Activated gamma-delta T cell treated with Interleukin-2 at 50 U/mL for 16 hours (primary cell): ENCODE measurements at regions not wholly inside any gene's neighbourhood (a gene's known extent, or its start where the extent isn't known, plus 50 kb on each side); places are given as distances from the start of the nearest gene placed in this dataset.

Experiments used
- DNase-seq: peaks from one replicate; pipeline ENCODE4 v3.0.0-alpha.2; 2020

GRCh38 chr9:1791191-1791590, 224.0 kb upstream of the SMARCA2 start:
- DNase-seq, result no peak

GRCh38 chr9:1794547-1795270, 220.4 kb upstream of the SMARCA2 start:
- DNase-seq, result no peak

GRCh38 chr9:1804128-1804865, 210.8 kb upstream of the SMARCA2 start:
- DNase-seq, result no peak

- DNase-seq, result no peak
Measured at GRCh38 chr9:1829719-1830118, 185.4 kb upstream of the SMARCA2 start.

- no peak for DNase-seq
Measured at GRCh38 chr9:1832960-1833359, 182.2 kb upstream of the SMARCA2 start.

GRCh38 chr9:1837453-1838084, 177.6 kb upstream of the SMARCA2 start:
- no peak for DNase-seq

- DNase-seq, result no peak
Measured at GRCh38 chr9:1839909-1840308, 175.2 kb upstream of the SMARCA2 start.

- no peak for DNase-seq
Measured at GRCh38 chr9:1845425-1845824, 169.7 kb upstream of the SMARCA2 start.

- no peak for DNase-seq
Measured at GRCh38 chr9:1855726-1856125, 159.4 kb upstream of the SMARCA2 start.

GRCh38 chr9:1857808-1858207, 157.3 kb upstream of the SMARCA2 start:
- DNase-seq, result no peak

GRCh38 chr9:1869843-1870242, 145.3 kb upstream of the SMARCA2 start:
- no peak for DNase-seq

- no peak for DNase-seq
Measured at GRCh38 chr9:1870915-1871314, 144.2 kb upstream of the SMARCA2 start.

GRCh38 chr9:1871626-1872419, 143.3 kb upstream of the SMARCA2 start:
- no peak for DNase-seq

- DNase-seq, result no peak
Measured at GRCh38 chr9:1875251-1875851, 139.8 kb upstream of the SMARCA2 start.

GRCh38 chr9:1875921-1876448, 139.2 kb upstream of the SMARCA2 start:
- no peak for DNase-seq

GRCh38 chr9:1876891-1877496, 138.2 kb upstream of the SMARCA2 start:
- DNase-seq, result no peak

- DNase-seq, result no peak
Measured at GRCh38 chr9:1877951-1878350, 137.2 kb upstream of the SMARCA2 start.

- no peak for DNase-seq
Measured at GRCh38 chr9:1878811-1879210, 136.3 kb upstream of the SMARCA2 start.

GRCh38 chr9:1879501-1879900, 135.6 kb upstream of the SMARCA2 start:
- DNase-seq, result no peak

- DNase-seq, result no peak
Measured at GRCh38 chr9:1880038-1880565, 135.0 kb upstream of the SMARCA2 start.

- DNase-seq, result no peak
Measured at GRCh38 chr9:1881708-1882295, 133.3 kb upstream of the SMARCA2 start.
